DMS114 treated with DMSO at 0.1 percent for 48 hours (cell line): ENCODE measurements at regions not wholly inside any gene's neighbourhood (a gene's known extent, or its start where the extent isn't known, plus 50 kb on each side); places are given as distances from the start of the nearest gene placed in this dataset.
"Not testable (repeated sequence)": the region's sequence is repeated elsewhere in the genome, so short reads cannot be mapped to it uniquely, and the experiment has no call there.

Experiments used
- DNase-seq: peaks from one replicate; lab custom pipeline; 2025; ENCODE audit not compliant: unreplicated experiment; lab: John Stamatoyannopoulos, UW

- DNase-seq, result no peak
These were observed 134.8 kb upstream of the GDF10 start for GRCh38 chr10:47165168-47165710.

GRCh38 chr10:47165711-47166404 lies 134.1 kb upstream of the GDF10 start:
- DNase-seq, result no peak

GRCh38 chr10:47166405-47166777 lies 133.6 kb upstream of the GDF10 start:
- DNase-seq, result no peak

GRCh38 chr10:47166808-47167581 lies 133.0 kb upstream of the GDF10 start:
- DNase-seq, result not testable (repeated sequence)

- no peak for DNase-seq
These were observed 132.4 kb upstream of the GDF10 start for GRCh38 chr10:47167591-47167990.

GRCh38 chr10:47169581-47169980 lies 130.4 kb upstream of the GDF10 start:
- DNase-seq, result no peak

- DNase-seq, result no peak
These were observed 126.0 kb upstream of the GDF10 start for GRCh38 chr10:47173929-47174442.

GRCh38 chr10:47175181-47176123 lies 124.5 kb upstream of the GDF10 start:
- no peak for DNase-seq

- DNase-seq, result no peak
These were observed 123.6 kb upstream of the GDF10 start for GRCh38 chr10:47176206-47176902.

GRCh38 chr10:47176903-47177868 lies 122.8 kb upstream of the GDF10 start:
- no peak for DNase-seq

- DNase-seq, result no peak
These were observed 121.3 kb upstream of the GDF10 start for GRCh38 chr10:47178537-47179290.

GRCh38 chr10:47179291-47179647 lies 120.7 kb upstream of the GDF10 start:
- DNase-seq, result no peak

GRCh38 chr10:47181052-47181849 lies 118.7 kb upstream of the GDF10 start:
- DNase-seq, result no peak

- no peak for DNase-seq
These were observed 116.9 kb upstream of the GDF10 start for GRCh38 chr10:47182934-47183703.

- no peak for DNase-seq
These were observed 116.3 kb upstream of the GDF10 start for GRCh38 chr10:47183704-47184041.

GRCh38 chr10:47184273-47184672 lies 115.7 kb upstream of the GDF10 start:
- DNase-seq, result no peak

GRCh38 chr10:47184724-47185330 lies 115.2 kb upstream of the GDF10 start:
- DNase-seq, result no peak
